GM12891 (cell line): ENCODE measurements at regions not wholly inside any gene's neighbourhood (a gene's known extent, or its start where the extent isn't known, plus 50 kb on each side); places are given as distances from the start of the nearest gene placed in this dataset.

Experiments used
- PAX5 ChIP-seq: IDR thresholded peaks from 2 replicates; pipeline ENCODE4 v1.6.1; 2011; ENCODE audit warnings: low read length, moderate library complexity, mild to moderate bottlenecking; ENCODE audit not compliant: insufficient read depth, severe bottlenecking
- POLR2AphosphoS5 ChIP-seq: IDR thresholded peaks from 2 replicates; pipeline ENCODE4 v1.6.1; 2011; ENCODE audit warnings: low read depth, low read length, control low read depth
- SPI1 ChIP-seq: IDR thresholded peaks from 2 replicates; pipeline ENCODE4 v1.6.1; 2011; ENCODE audit warnings: low read depth, low read length, control low read depth

DNA sequence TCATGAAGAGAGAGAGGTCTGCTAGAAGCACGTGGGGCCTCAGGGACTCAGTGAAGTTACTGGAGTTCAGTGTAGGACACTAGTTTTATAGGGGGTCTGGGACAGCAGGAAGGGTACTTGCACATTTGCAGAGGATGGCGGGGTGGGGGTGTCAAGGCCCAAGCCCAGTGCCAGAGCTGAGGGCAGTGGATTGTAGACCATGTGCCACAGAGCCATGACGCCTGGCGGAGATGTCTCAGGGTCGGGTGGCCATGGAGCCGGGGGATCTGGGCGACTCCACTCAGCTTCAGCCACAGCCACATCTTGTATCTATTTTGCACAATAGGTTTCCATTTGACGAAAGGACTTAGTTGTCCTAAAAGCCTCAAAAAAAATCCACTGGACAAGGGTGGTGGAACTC is 50.4 kb upstream of the RGMA start:
- no peak for TF ChIP-seq POLR2AphosphoS5
- TF ChIP-seq SPI1 = no peak
- no peak for TF ChIP-seq PAX5
